ENCODE measurements at regions not wholly inside any gene's neighbourhood (a gene's known extent, or its start where the extent isn't known, plus 50 kb on each side); places are given as distances from the start of the nearest gene placed in this dataset.

DNA sequence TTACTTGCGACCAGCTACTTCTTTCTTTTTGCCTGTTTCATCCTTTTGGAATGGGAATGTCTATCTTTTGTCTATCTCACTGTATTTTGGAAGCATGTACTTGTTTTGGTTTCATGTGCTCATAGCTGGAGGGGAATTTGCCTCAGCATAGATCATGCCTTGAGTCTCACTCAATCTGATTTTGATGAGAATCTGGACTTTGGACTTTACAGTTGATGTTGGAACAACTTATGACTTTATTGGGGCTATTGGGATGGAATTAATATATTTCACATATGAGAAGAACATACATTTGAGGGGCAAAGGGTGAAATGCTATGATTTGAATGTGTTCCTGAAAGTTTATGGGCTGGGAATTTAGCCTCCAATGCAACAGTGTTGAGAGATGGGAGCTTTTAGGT is 206.2 kb upstream of the DDI1 start:
- TF ChIP-seq, protein P1, sequence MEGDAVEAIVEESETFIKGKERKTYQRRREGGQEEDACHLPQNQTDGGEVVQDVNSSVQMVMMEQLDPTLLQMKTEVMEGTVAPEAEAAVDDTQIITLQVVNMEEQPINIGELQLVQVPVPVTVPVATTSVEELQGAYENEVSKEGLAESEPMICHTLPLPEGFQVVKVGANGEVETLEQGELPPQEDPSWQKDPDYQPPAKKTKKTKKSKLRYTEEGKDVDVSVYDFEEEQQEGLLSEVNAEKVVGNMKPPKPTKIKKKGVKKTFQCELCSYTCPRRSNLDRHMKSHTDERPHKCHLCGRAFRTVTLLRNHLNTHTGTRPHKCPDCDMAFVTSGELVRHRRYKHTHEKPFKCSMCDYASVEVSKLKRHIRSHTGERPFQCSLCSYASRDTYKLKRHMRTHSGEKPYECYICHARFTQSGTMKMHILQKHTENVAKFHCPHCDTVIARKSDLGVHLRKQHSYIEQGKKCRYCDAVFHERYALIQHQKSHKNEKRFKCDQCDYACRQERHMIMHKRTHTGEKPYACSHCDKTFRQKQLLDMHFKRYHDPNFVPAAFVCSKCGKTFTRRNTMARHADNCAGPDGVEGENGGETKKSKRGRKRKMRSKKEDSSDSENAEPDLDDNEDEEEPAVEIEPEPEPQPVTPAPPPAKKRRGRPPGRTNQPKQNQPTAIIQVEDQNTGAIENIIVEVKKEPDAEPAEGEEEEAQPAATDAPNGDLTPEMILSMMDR (IDR thresholded peaks at IDR 0.05; ENCODE audit: insufficient read depth, low read depth, low read length) = no peak
- TF ChIP-seq EZH2 (IDR thresholded peaks at IDR 0.05; ENCODE audit: insufficient read depth, low read length) = no peak
